22Rv1 (cell line): ENCODE measurements at regions not wholly inside any gene's neighbourhood (a gene's known extent, or its start where the extent isn't known, plus 50 kb on each side); places are given as distances from the start of the nearest gene placed in this dataset.

Experiments used
- H3K27ac ChIP-seq: fragments of 450-650 bp; 2 replicates; pipeline ENCODE4 v1.5.1; 2017
- ZFX ChIP-seq: fragments of 450-650 bp; IDR thresholded peaks from 2 replicates; pipeline ENCODE4 v1.6.1; 2017; ENCODE audit warnings: antibody characterized with exemption, borderline replicate concordance
- TF ChIP-seq, protein P1 (sequence below): fragments of 450-650 bp; IDR thresholded peaks from 2 replicates; pipeline ENCODE4 v1.5.1; 2017; ENCODE audit warnings: mild to moderate bottlenecking

DNA sequence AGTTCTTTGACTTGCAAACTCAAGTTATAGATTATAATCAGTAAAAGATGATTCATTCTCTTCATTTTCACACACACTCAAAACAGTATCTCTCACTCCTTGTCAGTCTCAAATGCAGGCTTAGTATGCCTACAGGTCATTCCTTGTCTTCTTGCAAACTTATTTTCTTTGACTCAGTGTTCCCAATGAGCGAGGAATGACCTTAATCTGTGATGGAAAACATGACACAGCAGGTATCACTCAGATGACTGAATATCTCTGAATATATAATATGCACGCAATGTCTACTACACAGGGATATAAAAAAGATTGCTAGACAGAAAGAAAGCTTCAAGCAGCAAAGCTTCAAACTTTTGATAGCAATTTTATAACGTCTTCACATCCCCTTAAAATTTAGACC, 127.8 kb upstream of the RGPD4 start:
- H3K27ac ChIP-seq = no peak overlapping the region
- TF ChIP-seq, protein P1, sequence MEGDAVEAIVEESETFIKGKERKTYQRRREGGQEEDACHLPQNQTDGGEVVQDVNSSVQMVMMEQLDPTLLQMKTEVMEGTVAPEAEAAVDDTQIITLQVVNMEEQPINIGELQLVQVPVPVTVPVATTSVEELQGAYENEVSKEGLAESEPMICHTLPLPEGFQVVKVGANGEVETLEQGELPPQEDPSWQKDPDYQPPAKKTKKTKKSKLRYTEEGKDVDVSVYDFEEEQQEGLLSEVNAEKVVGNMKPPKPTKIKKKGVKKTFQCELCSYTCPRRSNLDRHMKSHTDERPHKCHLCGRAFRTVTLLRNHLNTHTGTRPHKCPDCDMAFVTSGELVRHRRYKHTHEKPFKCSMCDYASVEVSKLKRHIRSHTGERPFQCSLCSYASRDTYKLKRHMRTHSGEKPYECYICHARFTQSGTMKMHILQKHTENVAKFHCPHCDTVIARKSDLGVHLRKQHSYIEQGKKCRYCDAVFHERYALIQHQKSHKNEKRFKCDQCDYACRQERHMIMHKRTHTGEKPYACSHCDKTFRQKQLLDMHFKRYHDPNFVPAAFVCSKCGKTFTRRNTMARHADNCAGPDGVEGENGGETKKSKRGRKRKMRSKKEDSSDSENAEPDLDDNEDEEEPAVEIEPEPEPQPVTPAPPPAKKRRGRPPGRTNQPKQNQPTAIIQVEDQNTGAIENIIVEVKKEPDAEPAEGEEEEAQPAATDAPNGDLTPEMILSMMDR = no peak
- TF ChIP-seq ZFX = no peak

- TF ChIP-seq, protein P1 = no peak
- TF ChIP-seq ZFX = no peak
- no peak overlapping the region for H3K27ac ChIP-seq
Measured at GRCh38 chr2:107700073-107700472, 126.6 kb upstream of the RGPD4 start.

DNA sequence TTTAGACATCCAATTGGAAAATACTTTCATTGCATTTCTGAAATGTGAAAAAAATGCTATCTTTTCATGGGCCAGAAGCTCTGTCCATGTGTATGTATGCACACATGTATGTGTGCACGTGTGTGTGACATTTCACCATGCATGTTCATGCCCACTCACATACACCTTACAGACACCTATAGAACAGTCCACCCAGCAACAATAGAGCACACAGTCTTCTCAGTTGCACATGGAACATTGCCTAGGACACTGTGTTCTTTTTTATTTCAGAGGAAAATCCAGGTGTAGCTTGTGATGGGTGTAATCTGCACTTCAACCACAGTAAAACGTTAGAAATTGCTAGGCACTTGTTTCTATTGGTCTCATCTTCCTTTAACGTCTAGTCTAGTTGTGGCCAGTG, 114.8 kb upstream of the RGPD4 start:
- peak overlapping the region; percentile 31; the same call in 1 of the 2 replicates for H3K27ac ChIP-seq

GRCh38 chr2:107712857-107713256, 113.8 kb upstream of the RGPD4 start:
- TF ChIP-seq, protein P1 = no peak
- no peak for TF ChIP-seq ZFX
- H3K27ac ChIP-seq = peak overlapping the region; percentile 31; the same call in 1 of the 2 replicates

More for the DNA sequence above, 114.8 kb upstream of the RGPD4 start:
- no peak for TF ChIP-seq ZFX
- TF ChIP-seq, protein P1 = no peak

- H3K27ac ChIP-seq = no peak overlapping the region
- TF ChIP-seq ZFX = no peak
- TF ChIP-seq, protein P1 = no peak
Measured at GRCh38 chr2:107717661-107718060, 109.0 kb upstream of the RGPD4 start.

DNA sequence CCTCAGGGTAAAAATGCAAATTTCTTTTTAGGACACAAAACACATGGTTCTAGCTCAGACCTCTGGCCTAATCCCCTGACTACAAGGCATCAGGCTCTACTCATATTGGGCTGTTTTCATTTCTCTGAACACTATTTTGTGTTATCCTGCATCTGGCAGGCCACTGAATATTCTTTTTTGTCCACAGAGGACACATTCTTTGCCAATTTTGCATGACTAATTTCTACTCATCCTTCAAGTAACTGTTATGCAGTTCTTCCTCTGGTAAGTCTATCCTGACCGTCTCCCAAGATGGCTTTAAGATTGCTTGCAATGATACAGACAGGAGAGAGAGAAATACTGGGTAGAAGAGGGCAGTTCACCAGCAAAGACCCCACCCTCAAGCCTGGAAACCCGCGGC, 107.6 kb upstream of the RGPD4 start:
- TF ChIP-seq ZFX = no peak
- TF ChIP-seq, protein P1 = no peak
- no peak overlapping the region for H3K27ac ChIP-seq

DNA sequence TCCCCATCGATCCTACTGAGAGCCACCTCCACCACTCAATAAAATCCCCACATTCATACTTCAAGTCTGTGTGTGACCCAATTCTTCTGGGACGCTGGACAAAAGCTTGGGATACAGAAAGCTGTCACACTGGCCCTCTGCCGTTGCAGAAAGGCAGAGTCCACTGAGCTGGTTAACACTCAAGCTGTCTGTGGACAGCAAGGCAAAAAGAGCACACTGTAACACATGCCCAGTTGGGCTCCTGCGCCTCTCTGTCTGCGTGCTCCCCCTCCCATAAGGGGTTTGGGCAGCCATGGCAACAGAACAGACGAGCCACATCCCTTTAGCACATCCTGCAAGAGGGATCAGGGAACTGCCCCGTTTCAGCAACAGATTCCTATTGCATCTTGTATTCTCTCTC, 106.9 kb upstream of the RGPD4 start:
- no peak overlapping the region for H3K27ac ChIP-seq
- no peak for TF ChIP-seq ZFX
- TF ChIP-seq, protein P1 = no peak
